HT-29 (cell line): ENCODE measurements at regions not wholly inside any gene's neighbourhood (a gene's known extent, or its start where the extent isn't known, plus 50 kb on each side); places are given as distances from the start of the nearest gene placed in this dataset.
"Not testable (repeated sequence)": the region's sequence is repeated elsewhere in the genome, so short reads cannot be mapped to it uniquely, and the experiment has no call there.

Source experiments
- DNase-seq: peaks from one replicate; pipeline ENCODE4 v3.0.0-alpha.2; 2015; ENCODE audit warnings: low spot score

DNA sequence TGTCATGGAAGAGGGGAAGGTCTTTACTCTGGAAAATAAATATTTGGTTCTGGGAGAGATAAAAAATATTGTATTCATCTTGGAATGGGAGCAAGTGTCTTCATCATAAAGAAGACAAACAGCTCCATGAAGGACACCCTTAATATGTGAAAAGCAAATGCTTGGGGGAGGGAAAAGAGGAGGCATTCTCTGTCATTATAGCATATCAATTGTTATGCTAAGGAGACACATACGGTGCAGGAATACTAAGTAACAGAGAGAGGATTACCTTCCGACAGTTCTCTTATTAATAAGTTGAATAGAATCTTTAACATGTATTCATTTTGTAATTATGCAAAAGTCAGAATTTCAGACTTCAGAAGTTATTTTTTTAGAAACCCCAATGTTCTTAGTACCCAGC is 634.4 kb downstream of the UTRN start:
- DNase-seq: no peak

GRCh38 chr6:144920391-144920961 is 635.3 kb downstream of the UTRN start:
- no peak for DNase-seq

GRCh38 chr6:144921206-144921975 is 636.3 kb downstream of the UTRN start:
- peak; percentile 15 for DNase-seq

GRCh38 chr6:144922120-144922722 is 637.1 kb downstream of the UTRN start:
- no peak for DNase-seq

GRCh38 chr6:144922771-144923490 is 637.8 kb downstream of the UTRN start:
- not testable (repeated sequence) for DNase-seq

GRCh38 chr6:144923491-144923787 is 638.3 kb downstream of the UTRN start:
- DNase-seq: not testable (repeated sequence)

GRCh38 chr6:144928847-144929246 is 643.7 kb downstream of the UTRN start:
- no peak for DNase-seq

GRCh38 chr6:144929262-144929661 is 644.1 kb downstream of the UTRN start:
- DNase-seq: no peak

DNA sequence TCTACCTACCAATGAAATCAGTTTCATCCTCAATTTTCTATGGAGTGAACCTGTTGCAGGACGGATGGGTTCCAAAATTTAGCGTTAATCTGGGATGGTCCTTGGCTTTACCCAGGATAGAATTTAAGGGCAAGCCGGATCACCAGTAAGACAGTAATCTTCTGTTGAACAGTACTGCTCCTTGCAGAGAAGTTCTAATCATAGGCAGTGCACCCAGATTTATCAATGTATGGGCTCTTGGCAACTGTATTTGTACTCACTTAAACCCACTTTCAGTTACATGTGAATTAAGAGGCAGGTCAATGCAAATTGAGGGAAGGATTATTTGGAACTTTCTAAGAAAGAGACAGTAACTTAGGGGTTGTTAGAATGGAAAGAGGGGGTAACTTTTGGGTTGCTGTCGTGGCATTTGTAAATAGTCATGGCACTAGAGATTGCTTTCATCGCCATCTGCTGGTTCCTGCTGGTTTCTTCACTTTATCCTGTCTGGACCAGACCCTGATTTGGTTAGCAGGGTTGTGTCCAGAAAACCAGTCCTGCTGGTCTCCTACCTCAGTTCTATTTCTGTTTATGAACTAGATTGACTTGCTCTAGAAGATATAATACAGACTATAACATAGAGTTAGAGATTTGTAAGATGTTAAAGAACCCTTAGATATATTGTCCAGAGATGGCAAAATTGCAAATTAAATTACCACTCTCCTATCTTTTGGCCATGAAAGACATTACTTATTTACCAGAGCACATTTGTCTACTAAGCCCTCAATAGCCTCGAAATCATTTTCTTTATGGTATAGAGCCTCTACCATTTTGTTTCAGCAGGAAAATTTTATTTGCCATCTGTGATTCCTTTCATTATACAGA is 646.3 kb downstream of the UTRN start:
- DNase-seq: peak; percentile 77

- DNase-seq: no peak
Measured at GRCh38 chr6:144932621-144933020, 647.5 kb downstream of the UTRN start.

- no peak for DNase-seq
Measured at GRCh38 chr6:144935181-144935580, 650.0 kb downstream of the UTRN start.

- DNase-seq: no peak
Measured at GRCh38 chr6:144935661-144936060, 650.5 kb downstream of the UTRN start.

DNA sequence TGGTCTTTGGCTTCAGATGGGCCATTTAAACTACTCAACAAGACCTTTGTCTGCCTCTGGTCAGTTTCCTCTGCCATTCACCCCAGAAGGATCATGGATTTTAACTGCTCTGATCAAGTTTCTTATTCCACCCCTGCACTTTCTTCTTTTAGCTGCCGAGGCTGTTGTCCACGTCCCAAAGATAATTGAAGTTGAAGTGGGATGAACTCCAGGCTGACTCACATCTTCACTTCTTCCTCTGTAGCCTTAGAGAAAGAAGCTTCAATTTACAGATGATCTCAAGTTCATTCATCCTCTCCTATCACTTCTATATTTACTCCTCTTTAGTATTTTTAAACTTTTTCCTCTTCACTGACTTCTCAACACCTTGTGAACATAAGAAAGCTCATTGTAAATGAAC is 651.6 kb downstream of the UTRN start:
- no peak for DNase-seq

- DNase-seq: no peak
Measured at GRCh38 chr6:144939921-144940320, 654.8 kb downstream of the UTRN start.

DNA sequence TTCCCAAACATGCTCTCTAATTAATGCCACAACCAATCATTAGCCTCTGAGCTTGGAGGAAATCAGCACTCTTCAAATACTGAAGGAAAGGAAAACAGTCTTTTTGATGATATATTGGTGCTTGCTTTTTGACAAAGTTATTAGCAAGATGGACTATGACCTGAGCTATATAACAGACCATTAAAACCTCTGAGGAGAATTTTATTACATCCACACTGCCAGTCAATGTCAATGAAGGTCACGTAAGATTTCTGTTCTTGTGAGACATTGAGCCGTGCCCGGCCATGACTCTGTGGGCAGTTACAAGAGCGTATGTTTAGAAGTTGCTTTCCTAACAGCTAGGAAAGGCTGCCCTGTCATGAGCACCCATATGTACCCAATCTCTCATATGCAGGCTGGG is 659.0 kb downstream of the UTRN start:
- DNase-seq: no peak

- DNase-seq: no peak
Measured at GRCh38 chr6:144947398-144947976, 662.4 kb downstream of the UTRN start.

GRCh38 chr6:144951730-144952437 is 666.7 kb downstream of the UTRN start:
- no peak for DNase-seq

DNA sequence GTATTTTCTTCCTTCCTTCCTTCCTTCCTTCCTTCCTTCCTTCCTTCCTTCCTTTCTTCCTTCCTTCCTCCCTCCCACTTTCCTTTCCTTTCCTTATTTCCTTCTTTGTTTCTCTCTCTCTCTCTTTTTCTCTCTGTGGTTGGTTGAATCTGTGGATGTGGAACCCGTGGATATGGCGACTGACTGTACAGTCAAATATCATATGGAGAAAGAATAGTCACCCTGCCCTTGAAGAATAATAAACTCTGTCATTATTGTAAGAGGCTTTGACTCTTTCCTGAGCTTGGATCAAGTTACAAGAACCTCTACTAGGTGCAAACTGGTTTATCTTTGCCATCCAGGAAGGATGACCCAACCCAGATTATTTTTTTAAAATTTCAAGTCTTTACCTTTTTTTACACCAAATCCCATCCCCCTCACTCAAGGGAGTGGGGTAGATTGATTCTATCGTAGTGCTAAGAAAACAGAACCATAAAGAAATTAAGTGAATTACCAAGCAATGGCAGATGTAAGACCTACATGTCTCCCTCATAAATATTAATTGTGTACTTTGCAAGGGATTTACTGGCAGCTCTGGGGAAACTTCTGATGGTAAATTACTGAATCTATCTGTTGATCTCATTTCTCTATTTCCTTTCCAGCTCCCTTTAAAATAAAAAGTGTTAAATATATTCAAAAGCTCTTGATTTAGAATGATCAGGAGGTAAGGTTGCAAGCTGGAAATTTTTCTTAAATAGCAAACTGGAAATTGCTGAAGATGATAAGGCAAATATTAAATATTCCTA is 667.5 kb downstream of the UTRN start:
- no peak for DNase-seq

DNA sequence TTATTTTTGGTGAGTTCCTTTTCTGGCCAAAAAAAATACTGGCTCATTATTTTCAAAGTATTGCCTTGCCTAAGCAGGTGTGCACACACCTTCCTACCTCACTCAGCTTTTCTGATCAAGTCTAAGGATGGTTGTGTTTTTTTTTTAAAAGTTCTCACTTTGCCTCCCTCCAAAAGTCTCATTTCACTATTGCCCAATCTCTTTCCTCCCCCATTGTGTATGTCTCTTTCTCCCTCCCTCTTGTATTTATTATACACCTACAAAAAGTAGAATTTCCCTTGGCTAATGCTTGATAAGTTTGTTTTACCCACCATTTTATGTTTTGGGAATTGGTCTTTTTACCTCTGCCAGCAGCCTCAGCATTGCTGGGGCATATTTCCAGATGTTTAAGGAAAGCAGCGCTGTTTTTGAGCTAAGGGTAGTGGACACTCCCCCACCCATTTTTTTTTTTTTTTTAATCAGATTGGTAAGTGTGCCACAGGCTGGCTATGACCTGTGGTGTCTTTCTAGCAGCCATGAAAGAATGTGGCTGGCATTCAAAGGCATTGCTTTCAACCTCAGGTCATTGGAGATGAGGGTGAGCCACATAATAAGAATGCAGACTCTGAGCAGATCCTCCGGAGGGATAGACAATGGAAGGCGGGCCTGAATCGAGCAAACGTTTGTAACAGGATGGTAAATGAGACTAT is 668.6 kb downstream of the UTRN start:
- no peak for DNase-seq
